ENCODE measurements at regions not wholly inside any gene's neighbourhood (a gene's known extent, or its start where the extent isn't known, plus 50 kb on each side); places are given as distances from the start of the nearest gene placed in this dataset.
"Not testable (repeated sequence)": the region's sequence is repeated elsewhere in the genome, so short reads cannot be mapped to it uniquely, and the experiment has no call there.

DNA sequence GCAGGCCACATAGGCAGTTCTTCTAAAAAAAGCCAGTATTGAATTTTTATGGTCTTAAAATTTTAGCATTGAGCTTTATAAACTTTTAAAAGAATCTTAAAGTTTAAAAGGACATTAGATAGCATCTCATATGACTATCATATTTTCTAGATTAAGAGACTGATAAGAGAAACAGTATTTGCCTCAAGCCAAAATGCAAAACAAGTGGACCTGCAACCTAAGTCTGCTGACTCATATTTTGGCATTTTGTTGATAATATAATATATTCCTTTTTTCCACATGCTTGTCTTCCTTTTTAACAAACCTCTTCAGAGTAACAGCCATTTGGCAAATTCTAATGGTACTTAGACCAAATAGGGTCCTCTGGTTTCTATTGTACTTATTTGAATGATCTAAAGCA is 328.5 kb upstream of the GALNTL6 start:
- intact Hi-C loops (cut with micrococcal nuclease): no loop called here
- no peaks in the 10 kb centered on the region for H3K27me3 Mint-ChIP-seq (ENCODE audit: low read depth)
- CTCF ChIA-PET: no interaction called here
- no peak for DNase-seq
- no peaks in the 10 kb centered on the region for H3K36me3 Mint-ChIP-seq (ENCODE audit: low read depth)
- peaks cover 4% of the 10 kb centered on the region for H3K9me3 Mint-ChIP-seq
- H3K4me3 Mint-ChIP-seq: no peak overlapping the region
- no peak overlapping the region for H3K27ac Mint-ChIP-seq
- no peaks in the 10 kb centered on the region for H3K4me1 Mint-ChIP-seq (ENCODE audit: low read depth)

DNA sequence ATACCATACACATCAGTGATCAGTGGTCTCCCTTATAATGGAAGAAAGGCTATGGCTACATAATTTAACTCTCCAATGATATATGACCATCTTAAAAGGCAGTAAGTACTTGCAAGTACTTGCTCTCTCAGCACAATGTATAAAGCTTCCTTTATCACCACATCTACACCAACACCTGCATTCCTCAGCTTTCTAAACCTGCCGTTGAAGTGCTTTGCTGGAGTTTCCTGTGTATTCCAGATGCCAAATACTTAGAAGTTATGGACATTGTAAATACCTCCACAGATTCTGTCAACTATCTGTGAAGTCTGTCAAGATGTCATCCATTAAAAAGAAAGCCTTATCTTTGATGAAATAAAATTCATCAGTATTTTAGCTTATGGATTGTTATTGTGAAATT is 335.0 kb upstream of the GALNTL6 start:
- no peaks in the 10 kb centered on the region for H3K27me3 Mint-ChIP-seq (ENCODE audit: low read depth)
- H3K4me1 Mint-ChIP-seq (ENCODE audit: low read depth): no peaks in the 10 kb centered on the region
- no peak overlapping the region for H3K27ac Mint-ChIP-seq
- intact Hi-C loops (cut with micrococcal nuclease): no loop called here
- peaks cover 1% of the 10 kb centered on the region for H3K9me3 Mint-ChIP-seq
- DNase-seq: no peak
- H3K36me3 Mint-ChIP-seq (ENCODE audit: low read depth): no peaks in the 10 kb centered on the region
- H3K4me3 Mint-ChIP-seq: no peak overlapping the region
- CTCF ChIA-PET: no interaction called here

GRCh38 chr4:171475111-171475510 is 338.1 kb upstream of the GALNTL6 start:
- DNase-seq; H3K27ac Mint-ChIP-seq; H3K9me3 Mint-ChIP-seq; H3K4me3 Mint-ChIP-seq; H3K27me3 Mint-ChIP-seq (ENCODE audit: low read depth); H3K36me3 Mint-ChIP-seq (ENCODE audit: low read depth); CTCF ChIA-PET; H3K4me1 Mint-ChIP-seq (ENCODE audit: low read depth); intact Hi-C loops (cut with micrococcal nuclease): not testable (repeated sequence)

DNA sequence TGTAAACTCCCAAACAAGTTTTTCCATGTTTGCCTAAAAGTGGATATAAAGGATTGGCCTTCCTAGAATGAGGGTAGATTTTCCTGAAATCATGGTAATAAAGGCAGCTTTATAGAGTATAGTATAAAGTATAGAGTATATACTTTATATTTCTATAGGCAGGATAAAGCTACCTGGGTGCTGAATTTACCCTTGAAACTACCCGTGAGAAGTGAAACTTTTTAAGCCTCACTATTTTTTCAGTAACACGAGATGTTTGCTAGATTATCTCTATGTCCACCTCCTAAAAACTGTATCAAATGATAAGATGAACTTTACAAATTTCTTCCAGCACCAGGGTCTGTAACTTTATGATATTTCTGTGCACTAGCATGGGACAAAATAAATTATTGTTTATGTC is 340.0 kb upstream of the GALNTL6 start:
- Mint-ChIP-seq H3K4me1 (ENCODE audit: low read depth) (no peaks in the 10 kb centered on the region), H3K27me3 (ENCODE audit: low read depth) (no peaks in the 10 kb centered on the region), H3K9me3 (no peaks in the 10 kb centered on the region), H3K4me3 (no peak overlapping the region), H3K27ac (no peak overlapping the region), H3K36me3 (ENCODE audit: low read depth) (no peaks in the 10 kb centered on the region)
- DNase-seq: no peak
- intact Hi-C loops (cut with micrococcal nuclease): no loop called here
- CTCF ChIA-PET: no interaction called here

GRCh38 chr4:171472230-171472629 is 341.0 kb upstream of the GALNTL6 start:
- Mint-ChIP-seq H3K4me1 (ENCODE audit: low read depth) (no peaks in the 10 kb centered on the region), H3K4me3 (no peak overlapping the region), H3K9me3 (no peaks in the 10 kb centered on the region), H3K27me3 (ENCODE audit: low read depth) (no peaks in the 10 kb centered on the region), H3K27ac (no peak overlapping the region), H3K36me3 (ENCODE audit: low read depth) (no peaks in the 10 kb centered on the region)
- CTCF ChIA-PET: no interaction called here
- intact Hi-C loops (cut with micrococcal nuclease): no loop called here
- no peak for DNase-seq

- Mint-ChIP-seq H3K36me3 (ENCODE audit: low read depth) (no peaks in the 10 kb centered on the region), H3K27me3 (ENCODE audit: low read depth) (no peaks in the 10 kb centered on the region), H3K9me3 (peaks cover 4% of the 10 kb centered on the region), H3K4me1 (ENCODE audit: low read depth) (no peaks in the 10 kb centered on the region), H3K27ac (no peak overlapping the region), H3K4me3 (no peak overlapping the region)
- CTCF ChIA-PET: interaction anchor here (0.6 kb wide), 1 partner anchor 13 kb away, joined by 3 read pairs; no protein-coding TSS in a partner anchor
- intact Hi-C loops (cut with micrococcal nuclease): no loop called here
- DNase-seq: no peak
Observed at GRCh38 chr4:171464499-171464898, 348.7 kb upstream of the GALNTL6 start.

- no peaks in the 10 kb centered on the region for H3K27me3 Mint-ChIP-seq (ENCODE audit: low read depth)
- no peak for DNase-seq
- no peak overlapping the region for H3K4me3 Mint-ChIP-seq
- peaks cover 4% of the 10 kb centered on the region for H3K9me3 Mint-ChIP-seq
- H3K27ac Mint-ChIP-seq: no peak overlapping the region
- intact Hi-C loops (cut with micrococcal nuclease): no loop called here
- no peaks in the 10 kb centered on the region for H3K36me3 Mint-ChIP-seq (ENCODE audit: low read depth)
- CTCF ChIA-PET: no interaction called here
- no peaks in the 10 kb centered on the region for H3K4me1 Mint-ChIP-seq (ENCODE audit: low read depth)
Observed at GRCh38 chr4:171461191-171461590, 352.0 kb upstream of the GALNTL6 start.

DNA sequence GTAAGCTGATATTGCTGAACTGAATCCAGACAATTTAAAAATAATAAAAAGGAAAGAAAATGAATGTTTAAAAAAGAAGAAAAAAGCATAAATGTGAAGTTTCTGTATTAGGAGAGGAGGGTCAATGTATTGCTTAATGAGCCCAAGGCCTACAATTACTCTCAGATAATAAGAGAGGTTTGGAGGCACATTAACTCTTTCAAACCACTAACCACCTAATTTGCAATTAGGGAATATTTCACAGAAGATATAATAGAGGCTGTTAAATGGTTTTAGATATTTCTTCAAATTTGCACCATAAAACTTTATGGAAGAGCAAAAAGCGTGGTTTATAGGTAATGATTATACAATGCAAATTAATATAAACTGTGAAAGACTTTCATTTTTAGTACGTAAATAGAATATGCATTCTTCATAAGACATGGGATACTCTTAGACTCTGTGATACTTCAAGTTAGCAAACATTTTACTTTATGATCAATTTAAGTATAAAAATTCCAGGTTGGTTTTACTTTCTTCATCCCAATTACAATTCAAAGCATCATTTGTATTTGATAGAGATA is 364.2 kb upstream of the GALNTL6 start:
- intact Hi-C loops (cut with micrococcal nuclease): no loop called here
- no peak overlapping the region for H3K27ac Mint-ChIP-seq
- H3K36me3 Mint-ChIP-seq (ENCODE audit: low read depth): no peaks in the 10 kb centered on the region
- H3K27me3 Mint-ChIP-seq (ENCODE audit: low read depth): no peaks in the 10 kb centered on the region
- no peaks in the 10 kb centered on the region for H3K4me1 Mint-ChIP-seq (ENCODE audit: low read depth)
- H3K4me3 Mint-ChIP-seq: no peak overlapping the region
- CTCF ChIA-PET: no interaction called here
- DNase-seq: no peak
- H3K9me3 Mint-ChIP-seq: no peaks in the 10 kb centered on the region

DNA sequence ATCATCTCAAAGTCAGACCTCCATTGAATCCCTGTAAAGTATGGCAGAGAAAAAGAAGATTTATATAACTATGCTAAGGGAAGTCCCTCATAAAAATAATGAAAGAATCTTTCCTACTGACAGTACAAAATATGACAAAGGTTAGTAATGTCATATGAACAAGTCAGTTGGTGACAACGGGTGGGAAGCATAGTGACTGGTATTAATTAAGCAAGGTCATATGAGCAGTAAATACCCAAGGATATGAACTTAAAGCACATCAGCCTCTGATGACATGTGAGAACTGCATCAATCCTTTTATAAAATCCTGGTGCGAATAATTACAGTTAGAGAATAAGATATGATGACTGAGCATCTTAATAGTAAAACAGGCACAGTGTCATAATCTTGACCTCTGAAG is 364.8 kb upstream of the GALNTL6 start:
- Mint-ChIP-seq H3K4me3 (no peak overlapping the region), H3K4me1 (ENCODE audit: low read depth) (no peaks in the 10 kb centered on the region), H3K9me3 (no peaks in the 10 kb centered on the region), H3K36me3 (ENCODE audit: low read depth) (no peaks in the 10 kb centered on the region), H3K27me3 (ENCODE audit: low read depth) (no peaks in the 10 kb centered on the region), H3K27ac (no peak overlapping the region)
- intact Hi-C loops (cut with micrococcal nuclease): no loop called here
- CTCF ChIA-PET: no interaction called here
- DNase-seq: no peak

DNA sequence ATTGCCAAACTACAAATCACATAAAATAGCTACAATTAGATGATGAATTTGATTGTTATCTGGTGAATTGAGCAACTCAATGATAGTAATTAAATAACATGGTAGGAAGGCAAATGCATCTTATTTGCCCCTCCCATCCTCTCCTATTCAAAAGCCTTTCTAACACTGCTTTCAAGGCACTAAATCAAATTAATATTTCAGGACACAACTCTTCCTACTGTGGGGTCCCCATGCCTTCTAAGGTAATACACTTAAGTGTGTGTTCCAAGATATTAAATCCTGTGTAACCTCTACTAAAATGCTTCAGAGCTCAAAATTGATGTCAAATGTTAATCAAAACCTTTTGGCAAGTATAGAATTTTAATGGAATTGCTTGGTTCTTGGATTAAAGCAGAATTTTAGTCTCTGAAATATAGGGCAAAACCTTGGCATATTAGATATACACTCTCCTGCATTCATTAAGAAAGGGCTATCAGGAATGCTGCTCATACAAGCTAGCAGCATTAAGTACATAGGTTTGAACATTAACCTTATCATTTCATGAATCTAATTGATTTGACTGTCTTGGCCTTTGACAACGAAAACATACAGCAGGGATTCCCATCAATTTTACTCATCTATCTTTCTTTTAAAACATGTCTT is 371.8 kb upstream of the GALNTL6 start:
- no peak overlapping the region for H3K4me3 Mint-ChIP-seq
- no peaks in the 10 kb centered on the region for H3K36me3 Mint-ChIP-seq (ENCODE audit: low read depth)
- H3K4me1 Mint-ChIP-seq (ENCODE audit: low read depth): no peaks in the 10 kb centered on the region
- H3K27ac Mint-ChIP-seq: no peak overlapping the region
- CTCF ChIA-PET: no interaction called here
- H3K27me3 Mint-ChIP-seq (ENCODE audit: low read depth): no peaks in the 10 kb centered on the region
- no peaks in the 10 kb centered on the region for H3K9me3 Mint-ChIP-seq
- DNase-seq: no peak
- intact Hi-C loops (cut with micrococcal nuclease): no loop called here

- Mint-ChIP-seq H3K4me3 (no peak overlapping the region), H3K36me3 (ENCODE audit: low read depth) (no peaks in the 10 kb centered on the region), H3K27ac (no peak overlapping the region), H3K9me3 (peaks cover 1% of the 10 kb centered on the region), H3K27me3 (ENCODE audit: low read depth) (no peaks in the 10 kb centered on the region), H3K4me1 (ENCODE audit: low read depth) (no peaks in the 10 kb centered on the region)
- intact Hi-C loops (cut with micrococcal nuclease): no loop called here
- CTCF ChIA-PET: no interaction called here
- no peak for DNase-seq
Observed at GRCh38 chr4:171433674-171434073, 379.5 kb upstream of the GALNTL6 start.

DNA sequence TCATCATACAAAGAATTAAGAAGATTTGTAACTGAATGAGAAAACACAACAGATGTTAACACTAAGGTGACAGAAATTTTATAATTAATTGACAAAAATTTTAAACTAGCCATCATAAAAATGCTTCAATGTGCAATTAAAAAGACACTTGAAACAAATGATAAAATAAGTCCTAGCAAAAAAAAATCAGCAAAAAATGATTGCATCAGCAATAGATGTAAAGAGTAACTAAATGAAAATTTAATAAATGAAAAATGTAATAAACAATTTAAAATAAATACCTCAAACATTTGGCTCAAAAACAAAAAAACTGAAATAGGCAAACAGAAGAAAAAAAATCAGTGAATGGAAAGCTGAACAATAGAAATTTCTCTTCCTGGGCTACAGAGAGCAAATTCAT is 380.7 kb upstream of the GALNTL6 start:
- H3K4me3 Mint-ChIP-seq: no peak overlapping the region
- no peaks in the 10 kb centered on the region for H3K36me3 Mint-ChIP-seq (ENCODE audit: low read depth)
- H3K27ac Mint-ChIP-seq: no peak overlapping the region
- CTCF ChIA-PET: no interaction called here
- H3K9me3 Mint-ChIP-seq: peaks cover 3% of the 10 kb centered on the region
- intact Hi-C loops (cut with micrococcal nuclease): no loop called here
- H3K27me3 Mint-ChIP-seq (ENCODE audit: low read depth): no peaks in the 10 kb centered on the region
- H3K4me1 Mint-ChIP-seq (ENCODE audit: low read depth): no peaks in the 10 kb centered on the region
- no peak for DNase-seq

DNA sequence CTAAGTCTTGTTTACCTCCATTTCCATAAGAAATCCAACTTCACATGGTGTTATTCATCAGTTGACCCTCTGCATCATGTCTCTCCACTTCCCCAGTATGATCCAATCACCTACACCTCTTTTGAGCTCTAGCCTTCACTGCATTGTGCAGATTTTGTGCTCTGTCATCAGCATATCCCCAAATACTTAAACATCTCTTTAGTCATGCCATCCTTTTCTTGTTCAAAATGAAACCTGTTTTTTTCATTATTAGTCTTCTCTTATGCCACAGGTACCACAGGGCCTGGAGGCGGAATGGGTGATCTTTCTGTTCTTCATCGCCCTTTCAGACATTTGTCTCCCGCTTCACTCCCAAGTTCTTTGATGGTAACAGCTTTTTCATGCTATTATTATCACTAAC is 382.7 kb upstream of the GALNTL6 start:
- no peaks in the 10 kb centered on the region for H3K27me3 Mint-ChIP-seq (ENCODE audit: low read depth)
- no peaks in the 10 kb centered on the region for H3K4me1 Mint-ChIP-seq (ENCODE audit: low read depth)
- no peak overlapping the region for H3K27ac Mint-ChIP-seq
- CTCF ChIA-PET: no interaction called here
- no peak overlapping the region for H3K4me3 Mint-ChIP-seq
- no peak for DNase-seq
- no peaks in the 10 kb centered on the region for H3K36me3 Mint-ChIP-seq (ENCODE audit: low read depth)
- peaks cover 3% of the 10 kb centered on the region for H3K9me3 Mint-ChIP-seq
- intact Hi-C loops (cut with micrococcal nuclease): no loop called here
